HG03342 (cell line): ENCODE measurements at regions not wholly inside any gene's neighbourhood (a gene's known extent, or its start where the extent isn't known, plus 50 kb on each side); places are given as distances from the start of the nearest gene placed in this dataset.

Experiments used
- ATAC-seq: cut with Tn5 transposase; IDR thresholded peaks from one replicate; pipeline ENCODE4 v1.9.1; 2021; ENCODE audit warnings: mild to moderate bottlenecking, moderate library complexity; ENCODE audit not compliant: unreplicated experiment

DNA sequence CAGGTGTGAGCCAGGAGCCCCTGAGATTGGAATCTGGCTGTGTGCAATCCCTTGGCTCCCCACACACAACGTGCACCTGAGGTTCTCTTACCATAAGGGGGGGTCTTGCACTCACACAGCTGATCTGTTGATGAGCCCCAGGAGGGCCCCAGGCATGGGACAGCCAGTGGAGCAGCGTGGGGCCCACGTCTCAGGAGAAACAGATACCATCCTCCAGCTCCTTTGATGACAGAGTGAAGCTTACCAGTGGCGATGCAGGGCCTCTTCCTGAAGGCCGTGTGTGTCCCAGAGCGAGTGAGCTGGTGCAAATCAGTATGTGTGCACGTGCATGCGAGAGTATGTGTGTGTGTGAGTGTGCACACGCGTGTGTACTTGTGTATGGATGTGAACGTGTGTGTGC is 287.4 kb downstream of the IRX1 start:
- ATAC-seq, result no peak

DNA sequence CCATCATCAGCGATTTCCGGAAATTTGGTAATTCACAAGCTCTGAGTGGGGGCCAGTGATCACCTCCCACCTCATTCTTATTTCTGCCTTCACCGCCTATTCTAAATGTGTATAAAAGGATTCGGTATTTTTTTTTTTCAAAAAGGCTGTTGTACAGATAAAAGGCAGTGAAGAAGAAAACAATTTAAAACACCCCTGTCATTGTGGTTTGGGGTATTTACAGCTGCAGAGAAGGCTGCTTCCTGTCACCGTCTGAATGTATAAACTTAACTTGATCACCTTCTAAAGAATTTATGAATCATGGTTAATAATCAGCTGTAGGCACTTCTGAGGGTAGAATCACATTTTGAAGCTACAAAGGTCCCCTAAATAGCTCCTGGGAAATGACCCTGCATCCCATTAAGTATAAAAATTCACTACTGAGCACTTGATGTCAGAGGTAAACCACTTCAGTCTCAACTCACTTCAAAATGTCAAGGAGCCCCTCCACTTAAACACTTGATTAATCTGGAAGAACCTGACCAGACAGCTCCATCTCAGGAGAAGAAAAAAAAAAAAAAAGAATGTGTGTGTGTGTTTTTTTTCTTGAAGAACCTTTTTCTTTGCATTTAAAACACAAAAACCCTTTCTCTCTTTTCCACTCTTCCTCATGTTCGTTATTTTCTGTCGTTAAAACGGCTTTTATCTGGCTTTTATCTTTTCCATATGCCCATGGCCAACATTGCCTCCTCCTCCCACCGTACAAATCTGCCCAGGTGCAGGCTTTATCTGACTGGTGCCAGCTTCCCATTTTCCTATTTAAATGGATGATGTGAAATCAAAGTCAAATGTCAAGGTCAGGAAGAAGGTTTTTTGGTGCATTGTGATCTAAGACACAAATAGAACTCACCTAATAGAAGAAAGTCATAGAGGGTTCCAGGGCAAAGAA is 291.2 kb downstream of the IRX1 start:
- no peak for ATAC-seq

DNA sequence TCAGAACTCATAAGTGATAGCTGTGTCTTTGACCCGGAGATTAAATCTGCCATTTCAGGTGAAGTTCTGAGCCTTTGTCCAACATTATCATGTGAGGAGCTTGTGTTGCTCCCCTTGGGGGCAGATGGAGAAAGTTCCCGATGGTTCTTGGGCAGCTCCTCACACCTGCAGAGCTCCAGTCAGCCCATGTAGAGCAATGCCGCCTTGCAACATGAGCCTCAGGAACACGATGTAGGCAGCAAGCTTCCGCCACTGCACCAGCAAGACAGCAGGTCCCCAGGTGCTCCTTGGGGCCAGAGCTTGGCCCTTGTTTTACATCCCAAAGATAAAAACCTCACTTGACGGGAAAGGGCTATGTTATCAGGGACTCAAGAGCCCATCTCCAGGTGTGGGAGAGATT is 292.7 kb downstream of the IRX1 start:
- no peak for ATAC-seq

DNA sequence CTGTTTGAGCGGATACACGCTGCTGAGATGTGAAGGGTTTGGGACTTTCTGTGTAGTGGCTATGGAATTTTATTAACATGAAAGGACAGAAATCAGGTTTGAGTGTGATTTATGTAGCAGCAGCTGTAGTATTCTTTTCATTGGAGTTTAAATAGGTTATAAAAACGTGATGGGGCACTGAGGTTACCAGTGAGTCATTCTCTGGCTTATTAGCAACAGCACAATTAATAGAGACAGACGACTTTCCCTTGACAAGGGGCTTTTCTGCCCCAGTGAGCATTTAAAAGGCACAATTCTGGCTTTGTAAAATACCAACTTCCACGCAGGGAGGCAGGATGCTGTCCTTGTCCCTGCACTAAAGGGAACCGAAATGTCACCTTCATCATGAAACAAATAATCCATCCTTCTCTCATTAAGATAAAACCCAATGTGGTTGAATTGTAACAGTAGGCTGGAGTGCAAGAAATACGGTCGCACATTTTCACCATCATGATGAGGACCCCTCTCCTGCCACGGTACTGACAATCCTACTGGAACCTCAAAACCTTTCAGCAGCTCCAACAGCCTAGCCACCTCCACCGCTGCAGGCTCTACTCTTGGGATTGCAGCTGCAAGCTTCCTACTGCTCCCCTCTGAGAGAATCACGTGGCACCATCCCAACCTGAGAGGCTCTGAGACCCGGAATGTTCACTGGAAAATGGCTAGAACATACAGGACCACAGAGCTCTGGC is 293.9 kb downstream of the IRX1 start:
- no peak for ATAC-seq

DNA sequence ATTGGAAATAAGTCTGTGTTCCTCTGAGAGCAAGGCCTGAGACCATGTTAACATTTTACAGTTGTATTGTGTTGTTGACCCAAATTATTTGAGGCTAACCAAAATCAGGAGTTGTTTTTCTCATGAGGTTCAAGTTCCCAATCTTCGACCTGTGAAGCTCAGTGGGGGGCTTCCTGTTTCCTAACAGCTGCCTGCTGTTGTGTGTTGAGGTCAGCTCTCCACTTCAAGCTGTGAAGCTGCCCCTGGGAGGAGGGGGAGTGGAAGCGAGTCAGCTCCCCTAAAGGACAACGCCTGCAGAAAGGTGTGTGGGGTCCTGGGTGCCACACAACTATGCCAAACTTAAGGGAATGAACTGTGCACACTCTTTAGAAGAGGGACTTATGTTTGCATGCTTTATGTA is 295.5 kb downstream of the IRX1 start:
- no peak for ATAC-seq

DNA sequence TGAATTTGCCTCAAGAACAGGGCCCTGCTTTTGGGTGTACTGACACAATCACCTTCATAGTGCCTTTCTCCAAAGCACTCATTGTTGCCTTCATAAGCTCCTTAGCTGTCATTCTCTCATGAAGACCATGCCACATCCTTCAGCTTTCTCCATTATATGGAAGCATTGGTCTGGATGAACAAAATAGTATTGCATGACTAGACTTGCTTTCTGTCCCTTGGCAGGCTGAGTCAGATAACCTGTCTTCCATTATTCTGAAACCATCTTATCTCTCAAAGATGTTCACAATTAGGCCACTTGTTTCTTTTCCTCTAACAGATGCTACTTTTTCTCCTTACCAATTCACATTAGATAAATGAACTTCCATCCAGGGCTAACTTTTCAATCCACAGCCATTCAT is 297.9 kb downstream of the IRX1 start:
- ATAC-seq, result no peak

DNA sequence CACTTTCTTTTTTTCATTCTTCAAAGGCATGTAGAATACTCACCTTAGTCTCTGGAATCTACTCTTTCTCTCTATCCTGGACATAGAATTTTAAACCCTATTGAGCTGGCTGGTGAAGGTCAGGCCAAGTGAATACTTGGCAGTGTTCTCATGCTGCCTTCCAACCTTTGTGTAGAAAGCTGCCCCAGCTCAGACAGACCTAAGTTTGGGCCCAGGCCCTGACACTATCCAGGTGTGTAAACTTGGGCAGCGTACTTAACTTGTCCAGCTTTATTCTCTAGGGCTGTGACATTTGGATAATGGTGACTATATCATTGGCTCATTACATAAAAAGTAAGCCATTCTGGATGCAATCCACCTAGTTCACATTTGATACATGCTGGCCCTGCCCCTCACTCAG is 298.3 kb downstream of the IRX1 start:
- ATAC-seq, result no peak

DNA sequence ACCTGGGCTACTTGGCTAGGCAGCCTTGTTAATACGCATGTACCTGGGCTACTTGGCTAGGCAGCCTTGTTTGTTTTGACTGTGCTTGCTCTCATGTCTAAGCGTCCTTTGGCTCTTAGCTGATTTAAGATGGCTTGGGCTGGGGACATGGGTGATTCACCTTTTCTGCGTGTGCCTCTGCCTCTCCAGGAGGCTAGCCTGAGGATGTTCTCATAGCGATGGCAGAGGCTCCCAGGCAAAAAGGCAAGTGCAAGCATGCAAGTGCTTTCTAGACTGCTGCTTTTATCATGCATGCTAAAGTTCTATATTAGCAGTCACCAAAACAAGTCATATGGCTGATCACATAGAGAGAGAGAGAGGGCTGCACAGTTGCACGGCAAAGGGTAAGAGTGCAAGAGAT is 300.5 kb downstream of the IRX1 start:
- ATAC-seq, result no peak

DNA sequence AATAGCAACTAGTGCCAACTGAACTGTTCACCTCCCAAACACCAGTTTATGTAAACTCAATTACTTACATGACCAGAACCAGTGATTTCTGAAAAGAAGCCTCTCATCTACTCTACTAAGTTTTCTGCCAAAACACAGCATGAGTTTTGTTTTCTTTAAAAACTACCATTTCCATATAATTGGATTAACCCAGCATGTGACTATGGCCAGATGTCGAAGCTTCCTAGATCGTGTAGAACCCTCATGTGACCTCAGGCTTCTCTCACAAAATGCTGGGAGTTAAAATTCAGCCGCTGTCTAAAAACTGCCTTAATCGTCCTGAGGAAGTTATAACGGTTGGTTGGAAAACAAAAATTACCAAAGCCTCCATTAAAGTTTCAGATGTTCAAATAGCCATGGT is 303.5 kb downstream of the IRX1 start:
- no peak for ATAC-seq

DNA sequence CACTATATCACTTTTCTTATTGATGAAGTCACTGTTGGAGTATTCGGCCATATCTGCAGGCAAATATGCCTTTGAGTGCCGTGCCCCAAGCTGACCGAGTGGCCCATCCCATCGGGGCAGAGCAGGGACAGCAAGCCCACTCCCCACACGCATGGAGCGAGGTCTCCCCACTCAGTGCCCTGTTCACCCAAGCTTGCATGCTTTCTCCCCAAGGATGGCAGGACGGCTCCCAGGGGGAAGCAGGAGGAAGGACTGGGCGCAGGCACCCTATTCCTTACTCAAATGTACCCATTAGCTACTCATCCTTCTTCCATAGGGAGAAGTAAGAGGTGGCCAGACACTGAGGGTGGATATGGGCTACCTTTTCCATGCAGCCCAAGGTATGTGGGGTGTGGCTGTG is 309.0 kb downstream of the IRX1 start:
- no peak for ATAC-seq

DNA sequence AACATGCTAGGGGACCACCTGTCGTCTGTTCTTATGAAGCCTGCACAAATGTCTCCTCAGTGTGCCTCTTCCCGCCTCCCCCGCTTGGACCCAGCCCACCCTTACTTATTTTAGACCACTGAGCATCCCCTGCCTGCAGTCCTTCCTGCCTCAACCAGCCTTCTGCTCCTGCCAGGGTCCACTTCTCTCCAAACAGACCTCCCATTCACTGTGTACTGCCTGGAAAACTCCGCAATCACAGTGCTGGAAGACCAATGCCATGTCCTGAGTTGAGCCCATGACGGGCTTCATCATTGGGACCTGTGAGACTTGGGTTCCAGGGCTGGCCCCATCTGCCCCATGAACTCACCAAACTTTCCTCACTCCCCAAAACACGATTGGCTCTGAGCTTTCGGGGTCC is 309.4 kb downstream of the IRX1 start:
- no peak for ATAC-seq

DNA sequence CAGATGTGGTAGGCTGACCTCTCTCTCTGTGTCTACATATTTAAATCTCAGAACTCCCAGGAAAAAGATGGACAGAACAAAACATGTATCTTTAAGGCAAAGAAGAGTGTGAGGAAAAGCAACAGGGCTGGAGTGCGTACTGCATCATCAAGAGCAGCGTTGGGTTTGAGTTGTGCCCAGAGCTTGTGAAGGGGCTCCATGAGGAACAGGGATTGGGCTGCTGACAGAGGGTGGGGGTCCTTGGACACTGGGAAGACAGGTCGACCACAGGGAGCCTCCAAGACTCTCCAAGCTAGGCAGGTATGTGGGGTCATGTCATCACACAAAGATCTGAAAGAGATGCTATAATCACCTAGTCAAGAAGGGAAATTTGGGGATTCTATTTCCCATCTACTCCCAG is 309.9 kb downstream of the IRX1 start:
- ATAC-seq, result no peak

DNA sequence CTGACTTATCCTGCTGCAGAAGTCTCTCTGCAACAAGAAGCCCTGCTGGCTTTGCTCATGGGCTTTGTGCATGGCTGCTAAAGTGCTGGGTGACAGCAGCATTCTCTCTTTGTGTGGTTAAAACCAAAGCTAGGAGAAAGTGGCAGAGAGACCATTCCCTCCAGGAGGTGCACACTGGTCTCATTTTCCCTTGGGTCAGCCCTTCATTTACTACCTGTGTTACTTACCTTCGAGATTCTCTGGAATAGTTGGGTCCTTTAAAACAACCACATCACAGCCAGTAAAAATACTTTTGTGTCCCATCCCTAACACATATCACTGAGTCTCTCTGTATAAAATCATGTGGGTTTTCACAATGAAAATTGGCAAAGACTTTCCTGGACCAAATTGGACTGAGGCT is 315.5 kb downstream of the IRX1 start:
- no peak for ATAC-seq

DNA sequence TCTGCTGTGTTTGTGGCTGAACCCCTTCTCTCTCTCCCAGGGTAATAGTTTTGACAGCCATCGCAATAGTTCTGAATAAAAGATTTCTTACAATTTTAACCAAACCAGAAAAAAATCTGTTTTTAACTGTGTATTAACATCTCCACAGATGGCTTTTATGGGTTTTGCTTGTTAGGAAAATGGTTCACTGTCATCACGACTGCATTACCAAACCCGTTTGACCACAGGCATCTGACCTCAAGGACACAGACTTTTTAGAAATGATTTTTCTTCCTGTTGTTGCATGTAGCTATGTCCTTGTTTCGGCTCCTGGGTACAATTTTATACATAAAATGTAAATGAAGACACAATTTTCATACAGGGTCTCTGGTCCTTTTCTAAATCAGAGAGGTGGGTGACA is 316.1 kb downstream of the IRX1 start:
- no peak for ATAC-seq

DNA sequence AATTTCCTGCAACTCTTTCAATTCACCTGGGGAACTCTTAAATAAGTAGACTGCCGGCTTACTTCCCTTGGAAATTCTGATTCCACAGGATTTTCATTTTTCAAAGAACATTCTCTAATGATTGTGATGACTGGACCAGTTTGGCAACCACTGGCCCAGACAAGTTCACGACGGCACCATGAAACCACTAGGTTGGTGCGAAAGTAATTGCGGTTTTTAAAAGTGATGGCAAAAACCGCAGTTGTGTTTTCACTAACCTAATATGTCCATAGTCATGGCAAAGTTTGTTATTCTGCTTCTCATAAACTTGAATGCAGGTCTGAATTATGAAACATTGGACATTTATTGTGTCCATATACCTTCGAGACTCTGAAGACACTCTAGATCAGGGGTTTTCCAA is 317.2 kb downstream of the IRX1 start:
- ATAC-seq, result no peak

DNA sequence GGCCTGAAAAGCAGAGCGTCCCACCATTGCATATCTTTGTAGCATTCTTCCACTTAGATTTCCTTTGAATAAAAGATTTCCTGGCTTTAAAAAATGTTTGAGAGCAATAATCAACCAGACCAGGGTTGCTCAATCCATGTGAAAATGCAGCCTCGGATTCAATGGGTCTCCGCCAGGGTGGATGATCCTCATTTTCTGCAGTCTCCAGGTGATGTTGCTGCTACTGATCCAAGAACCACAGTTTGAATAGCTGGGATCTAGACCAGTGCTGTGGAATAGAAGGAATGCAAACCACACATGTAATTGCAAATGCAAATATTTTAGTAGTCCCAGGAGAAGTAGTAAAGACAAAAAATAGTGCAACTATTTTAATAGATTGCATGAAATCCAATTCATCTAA is 317.6 kb downstream of the IRX1 start:
- ATAC-seq, result no peak

DNA sequence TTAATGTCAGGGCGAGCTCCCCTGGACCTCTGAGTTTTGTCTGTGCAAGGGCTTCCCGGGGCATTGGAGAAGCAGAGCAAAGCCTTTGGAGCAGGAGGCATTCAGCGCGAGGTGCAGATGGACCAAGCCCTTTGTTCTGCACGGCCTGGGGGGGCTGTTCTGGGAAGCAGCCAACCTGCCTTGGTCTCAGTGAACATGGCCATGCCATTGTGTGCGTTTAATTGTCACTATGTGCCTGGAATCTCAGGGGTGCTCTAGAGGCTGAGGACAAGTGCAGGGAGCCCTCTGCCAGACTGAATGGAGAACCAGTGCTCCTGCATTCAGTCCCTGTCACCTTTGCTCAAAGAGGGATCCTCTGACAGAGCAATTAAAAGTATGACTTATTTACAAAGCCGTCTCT is 329.4 kb downstream of the IRX1 start:
- no peak for ATAC-seq

DNA sequence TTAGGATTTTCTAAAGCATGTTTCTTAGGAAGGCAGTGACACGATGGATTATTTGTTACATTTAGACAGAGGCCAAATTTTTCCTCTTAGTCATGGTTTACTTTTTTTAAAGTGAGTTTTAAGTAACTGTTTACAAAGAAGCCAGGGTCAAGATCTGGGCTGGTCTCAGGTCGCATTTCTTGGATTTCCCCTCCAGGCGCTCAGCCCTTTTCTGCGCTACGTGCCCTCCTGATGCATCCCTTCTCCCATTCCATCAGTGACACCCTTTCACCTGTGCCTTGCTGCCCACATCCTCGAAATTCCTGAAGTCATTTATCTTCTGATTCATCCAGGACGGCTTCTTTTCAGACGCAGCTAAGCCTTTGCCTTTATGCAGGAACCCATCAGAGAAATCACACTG is 330.3 kb downstream of the IRX1 start:
- ATAC-seq, result no peak

DNA sequence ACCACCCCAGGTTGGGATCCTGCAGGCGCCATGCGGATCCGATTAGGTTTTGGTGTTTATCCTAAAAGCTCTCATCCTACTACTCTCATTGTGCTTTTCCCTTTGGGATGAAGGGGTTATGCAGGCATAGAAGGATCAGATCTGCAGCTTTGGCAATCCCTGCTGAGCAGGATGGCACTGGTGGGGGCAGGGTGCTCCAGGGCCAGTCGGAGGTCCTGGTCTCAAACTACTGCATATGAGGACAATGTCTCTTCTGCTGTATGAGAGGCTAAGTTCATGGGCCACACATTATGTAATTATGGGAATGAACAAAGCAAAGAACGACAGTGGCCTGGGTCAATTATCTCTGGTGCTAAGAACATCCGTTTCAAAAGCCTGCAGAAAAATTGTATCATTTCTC is 334.2 kb downstream of the IRX1 start:
- ATAC-seq, result no peak

DNA sequence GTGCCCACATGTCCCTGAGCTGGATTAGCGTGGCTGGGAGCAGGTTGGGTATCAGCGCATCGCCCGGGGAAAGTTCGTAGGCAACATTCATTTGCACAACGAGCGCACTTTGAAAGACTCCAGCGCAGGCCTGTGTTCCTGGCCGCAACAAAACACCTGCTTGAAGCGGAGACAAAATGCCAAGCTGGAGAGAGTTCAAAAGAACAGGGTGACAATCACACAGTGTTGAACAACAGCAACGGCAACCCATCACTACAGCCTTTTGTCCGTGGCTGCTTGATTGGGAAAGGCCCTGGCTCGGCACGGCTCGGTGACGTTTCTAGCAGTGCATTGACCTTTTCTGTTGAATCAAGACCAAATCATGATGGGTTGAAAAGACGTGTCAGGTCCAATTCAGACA is 336.3 kb downstream of the IRX1 start:
- no peak for ATAC-seq

DNA sequence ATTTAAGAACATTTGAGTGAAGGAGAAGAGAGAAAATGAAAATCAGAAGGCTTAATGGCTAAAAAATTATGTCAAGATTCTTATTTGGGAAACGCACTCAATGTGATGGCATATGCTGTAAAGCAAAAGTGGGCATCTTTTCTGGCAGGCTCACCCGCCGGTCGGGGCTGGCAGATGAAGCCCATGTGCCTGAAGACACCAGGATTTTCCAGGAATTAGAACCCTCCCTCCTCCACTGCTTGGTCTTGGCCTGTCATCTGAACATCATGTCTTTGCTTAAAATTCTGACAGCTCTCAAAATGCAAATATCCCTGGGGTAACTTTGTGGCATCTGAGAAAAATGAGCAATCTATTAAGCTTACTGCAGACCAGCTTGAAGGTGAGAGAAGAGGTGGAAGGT is 337.9 kb downstream of the IRX1 start:
- ATAC-seq, result no peak

DNA sequence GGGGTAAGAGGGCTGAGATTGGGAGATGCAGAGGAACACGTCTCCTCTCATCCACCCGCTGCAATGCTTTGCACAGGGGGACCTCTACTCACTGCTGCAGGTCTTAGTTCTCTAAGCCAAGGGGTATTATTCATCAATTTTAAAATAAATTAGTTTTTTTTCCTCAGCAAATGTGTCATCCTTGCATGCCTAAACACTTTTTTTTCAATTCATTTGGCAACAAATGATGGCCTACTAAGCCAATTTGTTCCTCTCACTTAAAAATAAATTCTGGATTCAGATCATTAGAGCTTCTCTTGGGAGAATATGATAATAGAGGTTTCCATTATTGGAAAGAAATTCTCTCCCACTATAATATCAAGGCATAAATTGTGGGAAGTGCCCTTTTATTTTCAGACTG is 338.3 kb downstream of the IRX1 start:
- no peak for ATAC-seq
